SH-SY5Y (cell line): ENCODE measurements at regions not wholly inside any gene's neighbourhood (a gene's known extent, or its start where the extent isn't known, plus 50 kb on each side); places are given as distances from the start of the nearest gene placed in this dataset.

Experiments
- GATA2 ChIP-seq: IDR thresholded peaks from 2 replicates; pipeline ENCODE4 v1.6.1; 2011; ENCODE audit warnings: mild to moderate bottlenecking, low read depth, low read length
- GATA3 ChIP-seq: IDR thresholded peaks from 2 replicates; pipeline ENCODE4 v1.6.1; 2011; ENCODE audit warnings: low read depth, mild to moderate bottlenecking, low read length, moderate library complexity

DNA sequence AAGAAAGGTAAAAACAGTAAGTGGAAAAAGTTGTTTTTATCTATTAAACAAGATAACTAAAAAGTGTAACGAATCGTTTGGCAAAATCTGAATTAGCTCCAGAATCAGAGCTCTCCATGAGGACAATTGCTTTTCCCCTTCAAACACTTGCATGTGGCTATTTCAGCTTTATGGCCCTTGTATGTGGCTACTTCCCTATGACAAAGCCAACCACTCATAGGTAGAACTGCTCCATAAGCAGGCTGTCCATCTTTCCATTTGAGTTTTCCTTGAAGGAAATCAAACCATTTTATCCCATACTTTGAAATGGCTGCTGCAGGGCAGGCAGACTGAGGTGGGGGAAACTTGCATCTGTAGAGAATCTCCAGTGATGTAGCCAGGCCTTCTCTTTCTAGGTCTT lies 445.5 kb upstream of the ID2 start:
- TF ChIP-seq GATA2 (no peak), GATA3 (no peak)
